ENCODE measurements at regions not wholly inside any gene's neighbourhood (a gene's known extent, or its start where the extent isn't known, plus 50 kb on each side); places are given as distances from the start of the nearest gene placed in this dataset.

DNA sequence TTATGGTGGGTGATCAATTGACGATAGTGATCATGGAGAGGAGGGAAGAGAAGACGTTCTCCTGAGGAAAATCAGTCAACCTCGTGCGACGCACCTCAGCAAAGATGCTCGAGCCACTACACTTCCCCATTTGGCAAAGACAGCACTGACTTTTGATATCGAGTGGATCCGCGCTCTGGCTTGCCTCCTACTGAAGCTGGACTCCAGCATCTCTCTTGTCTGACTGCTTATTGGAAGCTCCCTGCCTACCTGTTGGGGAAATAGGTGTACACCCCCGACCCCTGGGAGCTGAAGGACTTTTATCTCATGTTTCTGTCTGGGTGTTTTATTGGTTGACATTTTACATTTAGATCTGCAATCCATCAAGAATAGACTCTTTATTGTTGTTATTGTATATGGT, 476.8 kb upstream of the B3GAT1 start:
- no peak for DNase-seq (ENCODE audit: low read depth, low spot score)
- Histone ChIP-seq H3K27me3 (ENCODE audit: control insufficient read depth, insufficient read depth, low read length) (no peaks in the 10 kb centered on the region; the same call in 1 of the 2 replicates), H3K36me3 (ENCODE audit: control insufficient read depth, insufficient read depth, low read length) (no peaks in the 10 kb centered on the region), H3K4me1 (ENCODE audit: control insufficient read depth, insufficient read depth, low read length) (no peaks in the 10 kb centered on the region; the same call in 1 of the 2 replicates), H3K27ac (ENCODE audit: low read length) (no peak overlapping the region), H3K9me3 (ENCODE audit: control insufficient read depth, insufficient read depth, low read depth, low read length) (no peaks in the 10 kb centered on the region; the same call in 1 of the 2 replicates), H3K4me3 (ENCODE audit: low read depth in 2 of 2, low read length in 2 of 2) (no peak overlapping the region)
- TF ChIP-seq, protein P1, sequence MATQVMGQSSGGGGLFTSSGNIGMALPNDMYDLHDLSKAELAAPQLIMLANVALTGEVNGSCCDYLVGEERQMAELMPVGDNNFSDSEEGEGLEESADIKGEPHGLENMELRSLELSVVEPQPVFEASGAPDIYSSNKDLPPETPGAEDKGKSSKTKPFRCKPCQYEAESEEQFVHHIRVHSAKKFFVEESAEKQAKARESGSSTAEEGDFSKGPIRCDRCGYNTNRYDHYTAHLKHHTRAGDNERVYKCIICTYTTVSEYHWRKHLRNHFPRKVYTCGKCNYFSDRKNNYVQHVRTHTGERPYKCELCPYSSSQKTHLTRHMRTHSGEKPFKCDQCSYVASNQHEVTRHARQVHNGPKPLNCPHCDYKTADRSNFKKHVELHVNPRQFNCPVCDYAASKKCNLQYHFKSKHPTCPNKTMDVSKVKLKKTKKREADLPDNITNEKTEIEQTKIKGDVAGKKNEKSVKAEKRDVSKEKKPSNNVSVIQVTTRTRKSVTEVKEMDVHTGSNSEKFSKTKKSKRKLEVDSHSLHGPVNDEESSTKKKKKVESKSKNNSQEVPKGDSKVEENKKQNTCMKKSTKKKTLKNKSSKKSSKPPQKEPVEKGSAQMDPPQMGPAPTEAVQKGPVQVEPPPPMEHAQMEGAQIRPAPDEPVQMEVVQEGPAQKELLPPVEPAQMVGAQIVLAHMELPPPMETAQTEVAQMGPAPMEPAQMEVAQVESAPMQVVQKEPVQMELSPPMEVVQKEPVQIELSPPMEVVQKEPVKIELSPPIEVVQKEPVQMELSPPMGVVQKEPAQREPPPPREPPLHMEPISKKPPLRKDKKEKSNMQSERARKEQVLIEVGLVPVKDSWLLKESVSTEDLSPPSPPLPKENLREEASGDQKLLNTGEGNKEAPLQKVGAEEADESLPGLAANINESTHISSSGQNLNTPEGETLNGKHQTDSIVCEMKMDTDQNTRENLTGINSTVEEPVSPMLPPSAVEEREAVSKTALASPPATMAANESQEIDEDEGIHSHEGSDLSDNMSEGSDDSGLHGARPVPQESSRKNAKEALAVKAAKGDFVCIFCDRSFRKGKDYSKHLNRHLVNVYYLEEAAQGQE (IDR thresholded peaks at IDR 0.05; ENCODE audit: insufficient read depth in 1 of 2, low read depth in 2 of 2, low read length in 1 of 2), result no peak
- TF ChIP-seq SIN3A (IDR thresholded peaks at IDR 0.05; ENCODE audit: borderline replicate concordance, insufficient read depth, low read depth, low read length) (no peak), TCF7L2 (IDR thresholded peaks at IDR 0.05; ENCODE audit: low read depth, low read length) (no peak), POLR2AphosphoS5 (IDR thresholded peaks at IDR 0.05; ENCODE audit: low read depth, low read length) (no peak)
- TF ChIP-seq, protein P2, sequence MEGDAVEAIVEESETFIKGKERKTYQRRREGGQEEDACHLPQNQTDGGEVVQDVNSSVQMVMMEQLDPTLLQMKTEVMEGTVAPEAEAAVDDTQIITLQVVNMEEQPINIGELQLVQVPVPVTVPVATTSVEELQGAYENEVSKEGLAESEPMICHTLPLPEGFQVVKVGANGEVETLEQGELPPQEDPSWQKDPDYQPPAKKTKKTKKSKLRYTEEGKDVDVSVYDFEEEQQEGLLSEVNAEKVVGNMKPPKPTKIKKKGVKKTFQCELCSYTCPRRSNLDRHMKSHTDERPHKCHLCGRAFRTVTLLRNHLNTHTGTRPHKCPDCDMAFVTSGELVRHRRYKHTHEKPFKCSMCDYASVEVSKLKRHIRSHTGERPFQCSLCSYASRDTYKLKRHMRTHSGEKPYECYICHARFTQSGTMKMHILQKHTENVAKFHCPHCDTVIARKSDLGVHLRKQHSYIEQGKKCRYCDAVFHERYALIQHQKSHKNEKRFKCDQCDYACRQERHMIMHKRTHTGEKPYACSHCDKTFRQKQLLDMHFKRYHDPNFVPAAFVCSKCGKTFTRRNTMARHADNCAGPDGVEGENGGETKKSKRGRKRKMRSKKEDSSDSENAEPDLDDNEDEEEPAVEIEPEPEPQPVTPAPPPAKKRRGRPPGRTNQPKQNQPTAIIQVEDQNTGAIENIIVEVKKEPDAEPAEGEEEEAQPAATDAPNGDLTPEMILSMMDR (IDR thresholded peaks at IDR 0.05), result no peak
- no TSS peak for BruUV-seq (replicated peaks)
- CTCF ChIA-PET, result no interaction called here
- intact Hi-C loops (cut with micrococcal nuclease; ENCODE audit: unreplicated experiment) (no loop called here), in situ Hi-C loops (cut with HindIII; ENCODE audit: low pct_unique_long_range_greater_than_20kb, low sequenced_read_pairs) (no loop called here)
- POLR2A ChIA-PET, result no interaction called here
- no peak for ATAC-seq

DNA sequence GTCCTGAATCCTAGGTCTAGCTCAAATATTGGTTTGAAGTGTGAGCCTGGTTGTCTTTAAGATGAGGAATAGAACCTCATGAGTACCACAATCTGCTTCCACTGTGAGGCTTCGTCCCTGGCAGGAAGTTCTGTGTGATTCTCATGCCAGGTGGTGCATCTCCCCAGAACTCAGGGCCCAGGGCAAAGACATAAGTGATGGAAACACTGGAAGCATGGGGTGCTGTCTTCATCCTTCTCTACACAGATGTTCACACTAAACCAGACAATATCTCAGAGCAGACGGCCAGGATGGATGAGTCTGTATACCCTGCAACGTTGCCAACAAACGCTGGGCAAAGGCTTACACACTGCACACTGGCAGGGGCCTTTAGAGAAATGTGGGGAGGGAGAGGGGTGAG, 475.9 kb upstream of the B3GAT1 start:
- CTCF ChIA-PET, result no interaction called here

More for the DNA sequence above, 475.9 kb upstream of the B3GAT1 start:
- no TSS peak for BruUV-seq (replicated peaks)
- Histone ChIP-seq H3K4me1 (ENCODE audit: control insufficient read depth, insufficient read depth, low read length) (no peaks in the 10 kb centered on the region; the same call in 1 of the 2 replicates), H3K9me3 (ENCODE audit: control insufficient read depth, insufficient read depth, low read depth, low read length) (no peaks in the 10 kb centered on the region; the same call in 1 of the 2 replicates), H3K27me3 (ENCODE audit: control insufficient read depth, insufficient read depth, low read length) (no peaks in the 10 kb centered on the region; the same call in 1 of the 2 replicates), H3K36me3 (ENCODE audit: control insufficient read depth, insufficient read depth, low read length) (no peaks in the 10 kb centered on the region), H3K4me3 (ENCODE audit: low read depth in 2 of 2, low read length in 2 of 2) (no peak overlapping the region), H3K27ac (ENCODE audit: low read length) (no peak overlapping the region)
- DNase-seq (ENCODE audit: low read depth, low spot score) (no peak), ATAC-seq (no peak)
- TF ChIP-seq SIN3A (IDR thresholded peaks at IDR 0.05; ENCODE audit: borderline replicate concordance, insufficient read depth, low read depth, low read length) (no peak), TCF7L2 (IDR thresholded peaks at IDR 0.05; ENCODE audit: low read depth, low read length) (no peak), POLR2AphosphoS5 (IDR thresholded peaks at IDR 0.05; ENCODE audit: low read depth, low read length) (no peak)
- TF ChIP-seq, protein P2 (IDR thresholded peaks at IDR 0.05), result no peak
- TF ChIP-seq, protein P1 (IDR thresholded peaks at IDR 0.05; ENCODE audit: insufficient read depth in 1 of 2, low read depth in 2 of 2, low read length in 1 of 2), result no peak
- POLR2A ChIA-PET, result no interaction called here
- intact Hi-C loops (cut with micrococcal nuclease; ENCODE audit: unreplicated experiment), result no loop called here
- in situ Hi-C loops (cut with HindIII; ENCODE audit: low pct_unique_long_range_greater_than_20kb, low sequenced_read_pairs), result no loop called here

Measured in Panc1 (cell line).